Gastroesophageal sphincter (tissue), 3 donors: ENCODE measurements at regions not wholly inside any gene's neighbourhood (a gene's known extent, or its start where the extent isn't known, plus 50 kb on each side); places are given as distances from the start of the nearest gene placed in this dataset.

Source experiments
- EP300 ChIP-seq: sonication (generic); formaldehyde crosslinking; IDR thresholded peaks from one replicate; pipeline ENCODE4 v1.6.1; 2017; ENCODE audit warnings: antibody characterized with exemption, mild to moderate bottlenecking
- POLR2A ChIP-seq, 2 donors: fragments of 450-650 bp; IDR thresholded peaks; one replicate each; pipeline ENCODE4 v1.6.1; 2017; ENCODE audit warnings: antibody characterized with exemption in 2 of 2, mild to moderate bottlenecking in 2 of 2, moderate library complexity in 1 of 2
- TF ChIP-seq, protein P1 (sequence below), 4 experiments: fragments of 200-600 bp in 2 of 4; fragments of 450-650 bp in 2 of 4; sonication (generic) in 1 of 4; IDR thresholded peaks; one replicate each; pipeline ENCODE4 v1.5.1; 2017 to 2019; ENCODE audit warnings: antibody characterized with exemption in 4 of 4, mild to moderate bottlenecking in 2 of 4, moderate library complexity in 2 of 4

DNA sequence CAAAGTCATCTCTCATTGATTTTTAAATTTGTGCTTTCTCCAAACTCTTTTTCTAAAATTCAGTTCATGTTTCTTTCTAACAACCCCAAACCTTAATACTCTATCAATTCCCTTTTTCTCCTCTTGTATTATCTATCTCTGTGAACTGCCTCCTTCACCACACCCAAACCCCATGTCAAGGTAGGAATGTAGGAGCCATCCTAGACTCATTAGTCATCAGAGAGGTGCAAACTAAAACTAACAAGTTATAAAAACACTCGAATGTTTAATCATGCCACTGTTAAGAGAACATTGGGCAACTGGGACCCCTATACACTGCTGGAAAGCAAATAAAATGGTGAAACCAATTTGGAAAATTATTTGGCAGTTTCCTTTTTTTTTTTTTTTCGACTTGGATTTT, 533.8 kb upstream of the LRRN3 start:
- TF ChIP-seq, protein P1, sequence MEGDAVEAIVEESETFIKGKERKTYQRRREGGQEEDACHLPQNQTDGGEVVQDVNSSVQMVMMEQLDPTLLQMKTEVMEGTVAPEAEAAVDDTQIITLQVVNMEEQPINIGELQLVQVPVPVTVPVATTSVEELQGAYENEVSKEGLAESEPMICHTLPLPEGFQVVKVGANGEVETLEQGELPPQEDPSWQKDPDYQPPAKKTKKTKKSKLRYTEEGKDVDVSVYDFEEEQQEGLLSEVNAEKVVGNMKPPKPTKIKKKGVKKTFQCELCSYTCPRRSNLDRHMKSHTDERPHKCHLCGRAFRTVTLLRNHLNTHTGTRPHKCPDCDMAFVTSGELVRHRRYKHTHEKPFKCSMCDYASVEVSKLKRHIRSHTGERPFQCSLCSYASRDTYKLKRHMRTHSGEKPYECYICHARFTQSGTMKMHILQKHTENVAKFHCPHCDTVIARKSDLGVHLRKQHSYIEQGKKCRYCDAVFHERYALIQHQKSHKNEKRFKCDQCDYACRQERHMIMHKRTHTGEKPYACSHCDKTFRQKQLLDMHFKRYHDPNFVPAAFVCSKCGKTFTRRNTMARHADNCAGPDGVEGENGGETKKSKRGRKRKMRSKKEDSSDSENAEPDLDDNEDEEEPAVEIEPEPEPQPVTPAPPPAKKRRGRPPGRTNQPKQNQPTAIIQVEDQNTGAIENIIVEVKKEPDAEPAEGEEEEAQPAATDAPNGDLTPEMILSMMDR (IDR thresholded peaks at IDR 0.05) = no peak
- TF ChIP-seq EP300 (no peak), POLR2A (IDR thresholded peaks at IDR 0.05) (no peak)
